ENCODE measurements at regions not wholly inside any gene's neighbourhood (a gene's known extent, or its start where the extent isn't known, plus 50 kb on each side); places are given as distances from the start of the nearest gene placed in this dataset.

DNA sequence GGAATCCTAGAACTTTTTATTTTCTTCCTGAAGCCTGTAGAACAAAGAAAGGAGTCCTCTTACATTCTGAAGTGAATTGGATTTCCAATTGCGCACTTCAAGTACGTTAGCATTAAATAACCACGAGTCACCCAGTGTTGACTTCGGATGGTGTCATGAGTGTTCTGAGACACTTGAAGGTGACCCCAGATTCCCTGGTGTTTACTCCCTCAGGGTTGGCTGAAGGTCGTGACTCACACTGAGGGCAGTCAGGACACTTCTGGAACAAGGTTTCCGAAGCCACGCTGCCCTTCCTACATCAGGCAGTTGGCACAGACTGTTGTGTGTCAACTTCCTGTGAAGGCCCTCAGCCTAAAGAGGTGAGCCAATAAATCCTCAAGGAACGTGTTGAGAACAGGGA is 186.6 kb upstream of the CELF2 start:
- TF ChIP-seq, protein P1, sequence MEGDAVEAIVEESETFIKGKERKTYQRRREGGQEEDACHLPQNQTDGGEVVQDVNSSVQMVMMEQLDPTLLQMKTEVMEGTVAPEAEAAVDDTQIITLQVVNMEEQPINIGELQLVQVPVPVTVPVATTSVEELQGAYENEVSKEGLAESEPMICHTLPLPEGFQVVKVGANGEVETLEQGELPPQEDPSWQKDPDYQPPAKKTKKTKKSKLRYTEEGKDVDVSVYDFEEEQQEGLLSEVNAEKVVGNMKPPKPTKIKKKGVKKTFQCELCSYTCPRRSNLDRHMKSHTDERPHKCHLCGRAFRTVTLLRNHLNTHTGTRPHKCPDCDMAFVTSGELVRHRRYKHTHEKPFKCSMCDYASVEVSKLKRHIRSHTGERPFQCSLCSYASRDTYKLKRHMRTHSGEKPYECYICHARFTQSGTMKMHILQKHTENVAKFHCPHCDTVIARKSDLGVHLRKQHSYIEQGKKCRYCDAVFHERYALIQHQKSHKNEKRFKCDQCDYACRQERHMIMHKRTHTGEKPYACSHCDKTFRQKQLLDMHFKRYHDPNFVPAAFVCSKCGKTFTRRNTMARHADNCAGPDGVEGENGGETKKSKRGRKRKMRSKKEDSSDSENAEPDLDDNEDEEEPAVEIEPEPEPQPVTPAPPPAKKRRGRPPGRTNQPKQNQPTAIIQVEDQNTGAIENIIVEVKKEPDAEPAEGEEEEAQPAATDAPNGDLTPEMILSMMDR (IDR thresholded peaks at IDR 0.05; ENCODE audit: low read depth, low read length, poor library complexity, severe bottlenecking) = no peak
- TF ChIP-seq EZH2phosphoT487 (IDR thresholded peaks at IDR 0.05; ENCODE audit: borderline replicate concordance, low read length) = no peak

All from DOHH2 (cell line).